Lower leg skin (tissue), 4 donors: ENCODE measurements at regions not wholly inside any gene's neighbourhood (a gene's known extent, or its start where the extent isn't known, plus 50 kb on each side); places are given as distances from the start of the nearest gene placed in this dataset.

Experiments used
- DNase-seq, 2 donors: peaks; one replicate each; pipeline ENCODE4 v3.0.0-alpha.2; 2019; ENCODE audit warnings: low spot score in 2 of 2
- H3K4me3 ChIP-seq: fragments of 200-600 bp; sonication (generic); 2 replicates; pipeline ENCODE4 v1.5.1; 2017; ENCODE audit warnings: mild to moderate bottlenecking, low read depth; ENCODE audit not compliant: poor library complexity, severe bottlenecking
- CTCF ChIP-seq, 3 donors: fragments of 450-650 bp; IDR thresholded peaks; one replicate each; pipeline ENCODE4 v1.5.1; 2016; ENCODE audit warnings: antibody characterized with exemption in 3 of 3, mild to moderate bottlenecking in 3 of 3, moderate library complexity in 2 of 3
- POLR2A ChIP-seq, 2 donors: fragments of 450-650 bp; IDR thresholded peaks; one replicate each; pipeline ENCODE4 v1.6.1; 2016 to 2017; ENCODE audit warnings: antibody characterized with exemption in 2 of 2, mild to moderate bottlenecking in 1 of 2, moderate library complexity in 1 of 2
- WGBS, 2 donors: methylation state at CpG; one replicate each; pipeline ENCODE4 v1.1.5; 2018; 5-methylcytosine and 5-hydroxymethylcytosine counted together
- intact Hi-C: fragments of 100-400 bp; cut with DNase I; formaldehyde crosslinking; loops from one replicate; pipeline ENCODE4 v1.15.0; 2023; ENCODE audit warnings: low total_unique reads

DNA sequence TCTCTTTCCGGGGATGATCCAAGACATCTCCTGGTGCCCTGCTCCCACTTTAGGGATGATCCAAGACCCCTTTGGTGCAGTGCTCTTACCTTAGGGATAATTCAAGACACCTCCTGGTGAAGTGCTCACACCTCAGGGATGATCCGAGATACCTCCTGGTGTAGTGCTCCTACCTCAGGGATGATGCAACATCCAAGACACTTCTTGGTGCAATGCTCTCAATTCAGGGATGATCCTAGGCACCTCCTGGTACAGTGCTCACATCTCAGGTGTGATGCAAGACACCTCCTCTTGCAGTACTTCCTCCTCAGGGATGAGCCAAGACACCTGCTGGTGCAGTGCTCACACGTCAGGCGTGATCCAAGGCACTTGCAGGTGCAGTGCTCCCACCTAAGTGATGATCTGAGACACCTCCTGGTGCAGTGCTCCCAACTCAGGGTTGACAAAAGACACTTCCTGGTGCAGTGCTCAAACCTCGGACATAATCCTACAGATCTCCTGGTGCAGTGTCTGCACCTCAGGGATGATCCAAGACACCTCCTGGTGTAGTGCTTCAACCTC, 122.3 kb downstream of the ASB1 start:
- no peak for DNase-seq
- WGBS, 2 donors = 92 to 100% methylated on average over 3 to 5 of the region's 5 CpGs
- intact Hi-C loops = no loop called here

DNA sequence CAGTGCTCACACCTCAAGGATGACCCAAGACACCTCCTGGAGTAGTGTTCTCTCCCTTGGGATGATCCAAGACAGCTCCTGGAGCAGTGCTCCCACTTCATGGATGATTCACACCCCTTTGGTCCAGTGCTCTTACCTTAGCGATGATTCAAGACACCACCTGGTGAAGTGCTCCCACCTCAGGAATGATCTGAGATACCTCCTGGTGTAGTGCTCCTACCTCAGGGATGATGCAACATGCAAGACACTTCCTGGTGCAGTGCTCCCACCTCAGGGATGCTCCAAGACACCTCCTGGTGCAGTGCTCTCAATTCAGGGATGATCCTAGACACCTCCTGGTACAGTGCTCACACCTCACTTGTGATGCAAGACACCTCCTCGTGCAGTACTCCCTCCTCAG, 123.1 kb downstream of the ASB1 start:
- intact Hi-C loops = no loop called here
- 100% methylated on average over 2 of the region's 2 CpGs for WGBS, 2 donors
- H3K4me3 ChIP-seq = no peak overlapping the region
- no peak for DNase-seq
- TF ChIP-seq POLR2A (IDR thresholded peaks at IDR 0.05) = no peak

More for the DNA sequence above, 122.3 kb downstream of the ASB1 start:
- TF ChIP-seq POLR2A (IDR thresholded peaks at IDR 0.05) = no peak
- TF ChIP-seq CTCF (IDR thresholded peaks at IDR 0.05) = no peak
- no peak overlapping the region for H3K4me3 ChIP-seq

- DNase-seq = no peak
- H3K4me3 ChIP-seq = no peak overlapping the region
- intact Hi-C loops = no loop called here
- TF ChIP-seq POLR2A (IDR thresholded peaks at IDR 0.05) = no peak
- TF ChIP-seq CTCF (IDR thresholded peaks at IDR 0.05) = no peak
- WGBS, 2 donors = 82 to 85% methylated on average over 3 of the region's 3 CpGs
These were observed 124.4 kb downstream of the ASB1 start for GRCh38 chr2:238551091-238551490.

- 89 to 96% methylated on average over 5 of the region's 5 CpGs for WGBS, 2 donors
- TF ChIP-seq CTCF (IDR thresholded peaks at IDR 0.05) (no peak), POLR2A (IDR thresholded peaks at IDR 0.05) (no peak)
- no peak overlapping the region for H3K4me3 ChIP-seq
- DNase-seq = no peak
- intact Hi-C loops = no loop called here
These were observed 125.5 kb downstream of the ASB1 start for GRCh38 chr2:238552226-238552625.

- TF ChIP-seq CTCF (IDR thresholded peaks at IDR 0.05) = no peak
- no peak for TF ChIP-seq POLR2A (IDR thresholded peaks at IDR 0.05)
- H3K4me3 ChIP-seq = no peak overlapping the region
- 96% methylated on average over 4 of the region's 4 CpGs for WGBS, 2 donors
- DNase-seq = no peak
- intact Hi-C loops = no loop called here
These were observed 126.4 kb downstream of the ASB1 start for GRCh38 chr2:238553159-238553558.

GRCh38 chr2:238554468-238555315, 128.0 kb downstream of the ASB1 start:
- TF ChIP-seq POLR2A (IDR thresholded peaks at IDR 0.05) (no peak), CTCF (IDR thresholded peaks at IDR 0.05) (no peak)
- no peak overlapping the region for H3K4me3 ChIP-seq
- WGBS, 2 donors = 78 to 85% methylated on average over 26 of the region's 26 CpGs
- DNase-seq = no peak
- intact Hi-C loops = no loop called here
